Omental fat pad (tissue), 3 donors: ENCODE measurements at regions not wholly inside any gene's neighbourhood (a gene's known extent, or its start where the extent isn't known, plus 50 kb on each side); places are given as distances from the start of the nearest gene placed in this dataset.
"Not testable (repeated sequence)": the region's sequence is repeated elsewhere in the genome, so short reads cannot be mapped to it uniquely, and the experiment has no call there.

Experiments used
- ATAC-seq: fragments of 150-250 bp; one replicate; pipeline ENCODE4 v1.9.1; 2016; ENCODE audit warnings: mild to moderate bottlenecking, moderate library complexity; ENCODE audit not compliant: low FRiP score
- DNase-seq: peaks from one replicate; pipeline ENCODE4 v3.0.0-alpha.2; 2019; ENCODE audit warnings: low spot score
- TF ChIP-seq, protein P1 (sequence below), 3 donors: fragments of 450-650 bp; IDR thresholded peaks; one replicate each; pipeline ENCODE4 v1.5.1; 2016 to 2017; ENCODE audit warnings: antibody characterized with exemption in 3 of 3, mild to moderate bottlenecking in 3 of 3, moderate library complexity in 2 of 3

DNA sequence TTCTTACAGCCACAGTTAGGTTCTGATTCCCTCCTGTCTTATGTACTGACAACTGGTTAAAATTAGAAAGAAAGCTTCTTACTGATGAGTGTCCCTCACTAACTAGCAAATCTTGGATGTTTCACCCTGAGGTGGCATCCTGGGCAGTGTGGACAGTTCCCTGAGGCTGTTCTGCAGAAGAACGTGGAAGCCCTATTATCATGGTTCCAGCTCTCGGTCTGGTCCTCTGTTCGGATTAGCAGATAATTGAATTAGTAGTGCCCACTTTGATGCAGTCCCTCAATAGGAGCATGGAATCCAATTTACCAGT lies 381.7 kb upstream of the NT5C1B start:
- no peak for ATAC-seq

DNA sequence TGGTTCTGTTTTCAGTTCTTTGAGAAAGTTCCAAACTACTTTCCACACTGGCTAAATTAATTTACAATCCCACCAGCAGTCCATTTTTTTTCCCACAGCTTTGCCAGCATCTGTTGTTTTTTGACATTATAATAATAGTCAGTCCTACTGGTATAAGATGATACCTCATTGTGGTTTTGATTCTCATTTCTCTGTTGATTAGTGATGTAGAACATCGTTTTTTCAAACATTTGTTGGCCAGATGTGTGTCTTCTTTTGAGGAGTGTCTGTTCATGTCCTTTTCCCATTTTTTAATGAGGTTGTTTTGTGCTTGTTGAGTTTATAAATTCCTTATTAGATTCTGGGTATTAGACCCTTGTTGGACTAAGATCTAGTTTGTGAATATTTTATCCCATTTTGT lies 376.8 kb upstream of the NT5C1B start:
- DNase-seq: no peak

More for the DNA sequence above, 381.7 kb upstream of the NT5C1B start:
- no peak for DNase-seq
- TF ChIP-seq, protein P1, sequence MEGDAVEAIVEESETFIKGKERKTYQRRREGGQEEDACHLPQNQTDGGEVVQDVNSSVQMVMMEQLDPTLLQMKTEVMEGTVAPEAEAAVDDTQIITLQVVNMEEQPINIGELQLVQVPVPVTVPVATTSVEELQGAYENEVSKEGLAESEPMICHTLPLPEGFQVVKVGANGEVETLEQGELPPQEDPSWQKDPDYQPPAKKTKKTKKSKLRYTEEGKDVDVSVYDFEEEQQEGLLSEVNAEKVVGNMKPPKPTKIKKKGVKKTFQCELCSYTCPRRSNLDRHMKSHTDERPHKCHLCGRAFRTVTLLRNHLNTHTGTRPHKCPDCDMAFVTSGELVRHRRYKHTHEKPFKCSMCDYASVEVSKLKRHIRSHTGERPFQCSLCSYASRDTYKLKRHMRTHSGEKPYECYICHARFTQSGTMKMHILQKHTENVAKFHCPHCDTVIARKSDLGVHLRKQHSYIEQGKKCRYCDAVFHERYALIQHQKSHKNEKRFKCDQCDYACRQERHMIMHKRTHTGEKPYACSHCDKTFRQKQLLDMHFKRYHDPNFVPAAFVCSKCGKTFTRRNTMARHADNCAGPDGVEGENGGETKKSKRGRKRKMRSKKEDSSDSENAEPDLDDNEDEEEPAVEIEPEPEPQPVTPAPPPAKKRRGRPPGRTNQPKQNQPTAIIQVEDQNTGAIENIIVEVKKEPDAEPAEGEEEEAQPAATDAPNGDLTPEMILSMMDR (IDR thresholded peaks at IDR 0.05): no peak

GRCh38 chr2:18963739-18964256 lies 374.4 kb upstream of the NT5C1B start:
- ATAC-seq, DNase-seq: not testable (repeated sequence)

More for the DNA sequence above, 376.8 kb upstream of the NT5C1B start:
- TF ChIP-seq, protein P1 (IDR thresholded peaks at IDR 0.05): no peak
- no peak for ATAC-seq

DNA sequence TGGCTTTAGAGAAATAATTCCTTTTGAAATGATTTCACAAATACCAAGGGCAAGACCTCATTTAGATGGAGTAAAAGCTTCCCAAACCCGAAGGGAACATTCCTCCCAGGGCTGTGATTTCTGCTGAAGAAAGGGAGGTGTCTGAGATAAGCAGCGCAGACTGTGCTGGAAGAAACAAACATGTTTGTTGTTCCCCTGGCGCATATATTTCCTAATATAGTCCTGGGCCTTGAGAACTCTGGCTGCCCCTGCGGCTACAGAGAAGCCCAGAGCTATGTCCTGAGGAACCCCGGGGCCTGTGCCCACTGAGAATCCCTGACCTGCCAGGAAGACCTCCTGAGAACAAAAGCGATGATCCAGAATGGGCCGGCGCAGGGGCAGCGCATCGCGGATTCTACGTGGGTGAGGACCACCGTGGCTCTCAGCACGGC lies 372.6 kb upstream of the NT5C1B start:
- no peak for ATAC-seq
- no peak for DNase-seq

DNA sequence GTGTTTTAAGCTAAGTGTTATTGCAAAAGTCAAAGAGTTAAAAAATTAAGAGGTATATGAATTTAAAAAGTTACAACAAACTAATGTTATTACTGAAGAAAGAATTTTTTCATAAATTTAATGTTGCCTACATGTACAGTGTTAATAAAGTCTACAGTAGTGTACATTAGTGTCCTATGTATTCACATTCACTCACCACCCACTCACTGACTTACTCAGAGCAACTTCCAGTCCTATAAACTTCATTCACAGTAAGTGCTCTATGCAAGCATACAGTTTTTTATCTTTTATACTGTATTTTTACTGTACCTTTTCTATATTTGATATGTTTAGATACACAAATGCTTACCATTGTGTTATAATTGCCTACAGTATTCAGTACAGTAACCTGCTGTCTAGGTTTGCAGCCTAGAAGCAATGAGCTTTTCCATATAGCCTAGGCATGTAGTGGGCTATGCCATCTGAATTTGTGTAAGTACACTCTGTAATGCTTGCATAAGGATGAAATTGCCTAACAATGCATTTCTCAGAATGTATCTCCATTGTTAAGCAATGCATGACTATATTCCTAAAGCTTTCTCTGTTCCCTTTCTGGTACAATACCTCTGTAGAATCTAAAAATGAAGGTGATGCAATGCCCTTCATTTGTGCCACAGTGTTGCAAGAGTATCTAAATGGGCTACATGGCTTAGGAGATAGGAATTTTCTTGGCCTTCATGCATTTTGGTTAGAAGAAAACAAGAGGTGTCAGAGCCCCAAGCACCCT lies 370.8 kb upstream of the NT5C1B start:
- ATAC-seq (no peak), DNase-seq (no peak)
- TF ChIP-seq, protein P1 (IDR thresholded peaks at IDR 0.05): no peak

More for the DNA sequence above, 372.6 kb upstream of the NT5C1B start:
- TF ChIP-seq, protein P1 (IDR thresholded peaks at IDR 0.05): no peak

GRCh38 chr2:18959200-18959599 lies 369.8 kb upstream of the NT5C1B start:
- TF ChIP-seq, protein P1 (IDR thresholded peaks at IDR 0.05): no peak
- DNase-seq (no peak), ATAC-seq (no peak)

- DNase-seq (no peak), ATAC-seq (no peak)
- TF ChIP-seq, protein P1 (IDR thresholded peaks at IDR 0.05): no peak
Measured at GRCh38 chr2:18957909-18958308, 368.5 kb upstream of the NT5C1B start.
